Upper lobe of left lung (tissue), 4 donors: ENCODE measurements at regions not wholly inside any gene's neighbourhood (a gene's known extent, or its start where the extent isn't known, plus 50 kb on each side); places are given as distances from the start of the nearest gene placed in this dataset.
"Not testable (repeated sequence)": the region's sequence is repeated elsewhere in the genome, so short reads cannot be mapped to it uniquely, and the experiment has no call there.

Source experiments
- CTCF ChIP-seq, 6 experiments: fragments of 450-650 bp in 4 of 6; fragments of 200-600 bp in 2 of 6; sonication (generic) in 2 of 6; IDR thresholded peaks; one replicate each; pipeline ENCODE4 v1.5.1; 2016 to 2019; ENCODE audit warnings: antibody characterized with exemption in 6 of 6
- POLR2A ChIP-seq, 4 donors: fragments of 450-650 bp; IDR thresholded peaks; one replicate each; pipeline ENCODE4 v1.5.1; 2016 to 2017; ENCODE audit warnings: antibody characterized with exemption in 4 of 4, mild to moderate bottlenecking in 2 of 4

GRCh38 chr7:94788378-94788777 lies 119.0 kb upstream of the PPP1R9A start:
- not testable (repeated sequence) for TF ChIP-seq CTCF, POLR2A (IDR thresholded peaks at IDR 0.05)
